ENCODE measurements at regions not wholly inside any gene's neighbourhood (a gene's known extent, or its start where the extent isn't known, plus 50 kb on each side); places are given as distances from the start of the nearest gene placed in this dataset.

GRCh38 chr14:65250162-65250495 is 147.8 kb upstream of the MAX start:
- 100% methylated on average over 1 of the region's 2 CpGs for whole genome bisulfite sequencing (ENCODE audit: low lambda C conversion rate)
- Histone ChIP-seq H3K4me2 (ENCODE audit: low read depth, low read length) (no peak overlapping the region), H3K4me3 (replicated peaks in 1 of 3; ENCODE audit: insufficient read depth in 1 of 3, low read depth in 2 of 3, low read length in 3 of 3) (no peak overlapping the region), H3K9ac (ENCODE audit: insufficient read depth, low read depth, low read length) (no peak overlapping the region), H3K27me3 (ENCODE audit: control insufficient read depth in 1 of 2, insufficient read depth in 2 of 2, low read length in 2 of 2) (no peaks in the 10 kb centered on the region), H4K20me1 (ENCODE audit: insufficient read depth, low read length) (no peaks in the 10 kb centered on the region), H3K79me2 (ENCODE audit: insufficient read depth, low read length) (no peaks in the 10 kb centered on the region), H3K4me1 (ENCODE audit: insufficient read depth, low read length) (peaks cover 30% of the 10 kb centered on the region), H3K9me3 (ENCODE audit: low read length) (no peaks in the 10 kb centered on the region), H3K36me3 (replicated peaks in 1 of 2; ENCODE audit: control insufficient read depth in 1 of 2, insufficient read depth in 2 of 2, low read length in 2 of 2) (no peaks in the 10 kb centered on the region), H2AFZ (ENCODE audit: low read length) (no peak overlapping the region), H3K27ac (ENCODE audit: extremely low read length, insufficient read depth, low read length) (no peak overlapping the region)
- ATAC-seq (no peak), FAIRE-seq (no peak), DNase-seq (ENCODE audit: low spot score) (no peak)
- TF ChIP-seq ZSCAN21 (CRISPR knock-in tag; IDR thresholded peaks at IDR 0.05; ENCODE audit: borderline replicate concordance) (no peak), ZNF335 (CRISPR knock-in tag; IDR thresholded peaks at IDR 0.05) (no peak), CENPBD1 (CRISPR knock-in tag; IDR thresholded peaks at IDR 0.05; ENCODE audit: borderline replicate concordance, low read depth) (no peak), ZNF281 (CRISPR knock-in tag; IDR thresholded peaks at IDR 0.05; ENCODE audit: borderline replicate concordance) (no peak), ZFP91 (CRISPR knock-in tag; IDR thresholded peaks at IDR 0.05; ENCODE audit: borderline replicate concordance) (no peak), EZH2 (conservative IDR thresholded peaks at IDR 0.05; ENCODE audit: low read depth, low read length) (no peak), RORA (CRISPR knock-in tag; IDR thresholded peaks at IDR 0.05) (no peak), GMEB1 (CRISPR knock-in tag; IDR thresholded peaks at IDR 0.05; ENCODE audit: borderline replicate concordance) (no peak), JUND (CRISPR knock-in tag; IDR thresholded peaks at IDR 0.05) (no peak), DRAP1 (CRISPR knock-in tag; IDR thresholded peaks at IDR 0.05) (no peak), ADNP (CRISPR knock-in tag; IDR thresholded peaks at IDR 0.05) (no peak), NFATC3 (CRISPR knock-in tag; IDR thresholded peaks at IDR 0.05) (no peak), ZNF691 (CRISPR knock-in tag; IDR thresholded peaks at IDR 0.05; ENCODE audit: borderline replicate concordance, low read depth) (no peak), MTF1 (CRISPR knock-in tag; IDR thresholded peaks at IDR 0.05) (no peak), SMAD1 (CRISPR knock-in tag; IDR thresholded peaks at IDR 0.05; ENCODE audit: borderline replicate concordance, low read depth) (no peak)
- BruUV-seq (replicated peaks), result no TSS peak
- POLR2A ChIA-PET, result interaction anchor here (1.0 kb wide), 1 partner anchor 24 kb away, joined by 3 read pairs; no protein-coding TSS in a partner anchor
- in situ Hi-C loops (cut with HindIII; ENCODE audit: extremely low pct_ligation_motif_present, low pct_unique_long_range_greater_than_20kb) (no loop called here), intact Hi-C loops (cut with micrococcal nuclease; ENCODE audit: unreplicated experiment) (no loop called here)
- CTCF ChIA-PET (ENCODE audit: low intra/inter-chr PET ratio, low total read pairs), result no interaction called here
